K562 (cell line): ENCODE measurements at regions not wholly inside any gene's neighbourhood (a gene's known extent, or its start where the extent isn't known, plus 50 kb on each side); places are given as distances from the start of the nearest gene placed in this dataset.

Experiments used
- ATAC-seq: fragments of 200-7000 bp; cut with Tn5 transposase; 3 replicates; pipeline ENCODE4 v1.9.1; 2020; ENCODE audit warnings: moderate library complexity
- BruUV-seq: library from RNA; stranded (reverse); fragments of 400-500 nt; replicated peaks from 2 replicates; lab custom pipeline; 2021; lab: Mats Ljungman, UMichigan
- CTCF ChIA-PET: fragments of 300-600 bp; formaldehyde crosslinking; extraction: SDS; loops from one replicate; lab custom pipeline; 2021; ENCODE audit warnings: low intra/inter-chr PET ratio; lab: Yijun Ruan, JAX
- POLR2A ChIA-PET: fragments of 300-600, 350-650 bp; sonication (Branson Sonifier 250); formaldehyde crosslinking; extraction: SDS; loops from one replicate; lab custom pipeline; 2021; ENCODE audit warnings: antibody characterized with exemption, inconsistent platforms; lab: Yijun Ruan, JAX
- DNase-seq, 4 experiments: peaks; one replicate each; pipeline versions ENCODE4 v3.0.0 to v3.0.0-alpha.2; 2011 to 2018; ENCODE audit warnings: low spot score in 3 of 4, mixed read lengths in 3 of 4; ENCODE audit errors: extremely low read depth in 1 of 4
- FAIRE-seq: peaks from 2 replicates; lab custom pipeline; 2011; peaks lifted over from hg19 to GRCh38; lab: Jason Lieb, UNC
- H2AFZ ChIP-seq: 2 replicates; pipeline ENCODE4 v1.6.0; 2011; ENCODE audit warnings: low read depth, low read length, control low read depth, inconsistent platforms
- H3K27ac ChIP-seq: fragments of 200-600 bp; 3 replicates; pipeline ENCODE4 v1.8.0; 2011; ENCODE audit warnings: low read depth, mild to moderate bottlenecking, control low read depth, inconsistent platforms, low read length, moderate library complexity, mixed read lengths; ENCODE audit errors: extremely low read depth
- H3K27me3 ChIP-seq, 2 experiments: fragments of 300-600 bp in 1 of 2; 2 replicates in 1 of 2; 3 replicates in 1 of 2; pipeline versions ENCODE4 v1.6.0 to v1.8.0; 2011; ENCODE audit warnings: inconsistent platforms in 2 of 2, low read length in 2 of 2, mild to moderate bottlenecking in 1 of 2, mixed read lengths in 1 of 2, moderate library complexity in 1 of 2; ENCODE audit not compliant: control insufficient read depth in 2 of 2, insufficient read depth in 2 of 2
- H3K36me3 ChIP-seq: fragments of 300-600 bp; 3 replicates; pipeline ENCODE4 v1.8.0; 2011; ENCODE audit warnings: mild to moderate bottlenecking, low read length, inconsistent platforms; ENCODE audit not compliant: control insufficient read depth, insufficient read depth
- H3K4me1 ChIP-seq, 2 experiments: fragments of 200-600 bp in 1 of 2; replicated peaks in 1 of 2; 2 replicates in 1 of 2; 3 replicates in 1 of 2; pipeline versions ENCODE4 v1.5.1 to v1.8.0; 2011; ENCODE audit warnings: inconsistent platforms in 2 of 2, low read length in 2 of 2, mild to moderate bottlenecking in 1 of 2, mixed read lengths in 1 of 2, moderate library complexity in 1 of 2; ENCODE audit not compliant: control insufficient read depth in 2 of 2, insufficient read depth in 2 of 2
- H3K4me2 ChIP-seq: 2 replicates; pipeline ENCODE4 v1.6.1; 2011; ENCODE audit warnings: low read length, control low read depth, inconsistent platforms, mixed read lengths; ENCODE audit not compliant: insufficient read depth
- H3K4me3 ChIP-seq: fragments of 200-600 bp; sonication (generic), shearing (Covaris generic); 2 replicates; pipeline ENCODE4 v1.5.1; 2016; ENCODE audit warnings: control low read depth, inconsistent platforms
- H3K79me2 ChIP-seq: fragments of 200-600 bp; 3 replicates; pipeline ENCODE4 v1.8.0; 2011; ENCODE audit warnings: low read length, inconsistent platforms; ENCODE audit not compliant: control insufficient read depth, insufficient read depth
- H3K9ac ChIP-seq, 2 experiments: 2 replicates each; pipeline versions ENCODE4 v1.6.0 to v1.6.1; 2011; ENCODE audit warnings: low read depth in 2 of 2, low read length in 2 of 2, control low read depth in 1 of 2, inconsistent platforms in 1 of 2, mild to moderate bottlenecking in 1 of 2, mixed read lengths in 1 of 2; ENCODE audit not compliant: insufficient read depth in 1 of 2
- H3K9me1 ChIP-seq: one replicate; pipeline ENCODE4 v1.6.0; 2011; ENCODE audit warnings: inconsistent platforms, mild to moderate bottlenecking, low read length, moderate library complexity; ENCODE audit not compliant: control insufficient read depth, insufficient read depth
- H3K9me3 ChIP-seq: replicated peaks from 2 replicates; pipeline ENCODE4 v1.5.1; 2011; ENCODE audit warnings: low read depth, low read length, inconsistent platforms; ENCODE audit not compliant: control insufficient read depth, insufficient read depth
- H4K20me1 ChIP-seq: replicated peaks from 2 replicates; pipeline ENCODE4 v1.6.1; 2011; ENCODE audit warnings: low read length, inconsistent platforms, mixed read lengths; ENCODE audit not compliant: control insufficient read depth, insufficient read depth
- CHCHD3 ChIP-seq: fragments of 250-450 bp; sonication (Bioruptor Pico); IDR thresholded peaks from 2 replicates; pipeline ENCODE4 v2.1.2; 2022; ENCODE audit warnings: mild to moderate bottlenecking
- CSDE1 ChIP-seq, 2 experiments: fragments of 450-650 bp; IDR thresholded peaks; 2 replicates each; pipeline ENCODE4 v1.6.1; 2016; ENCODE audit warnings: mild to moderate bottlenecking in 1 of 2
- DIDO1 ChIP-seq: fragments of 450-650 bp; IDR thresholded peaks from 2 replicates; pipeline ENCODE4 v1.6.1; 2016; ENCODE audit warnings: low read depth, missing biosample characterization, missing genetic modification characterization
- ELK1 ChIP-seq: sonication (generic); formaldehyde crosslinking; IDR thresholded peaks from 2 replicates; pipeline ENCODE4 v1.8.1; 2022; ENCODE audit warnings: missing genetic modification reagents
- ESRRA ChIP-seq: fragments of 450-650 bp; IDR thresholded peaks from 2 replicates; pipeline ENCODE4 v1.6.1; 2014; ENCODE audit warnings: low read depth, mild to moderate bottlenecking, moderate library complexity, borderline replicate concordance
- FOXP1 ChIP-seq: sonication (generic); formaldehyde crosslinking; IDR thresholded peaks from 2 replicates; pipeline ENCODE4 v1.8.0; 2022; ENCODE audit warnings: mild to moderate bottlenecking, missing genetic modification reagents
- MED1 ChIP-seq: sonication (generic); formaldehyde crosslinking; IDR thresholded peaks from 2 replicates; pipeline ENCODE4 v1.8.1; 2023; ENCODE audit warnings: missing genetic modification reagents, borderline replicate concordance
- MIER1 ChIP-seq: fragments of 450-650 bp; IDR thresholded peaks from 2 replicates; pipeline ENCODE4 v1.6.1; 2016; ENCODE audit warnings: antibody characterized with exemption, mild to moderate bottlenecking, low read depth
- NONO ChIP-seq, 2 experiments: fragments of 200-400 bp in 1 of 2; fragments of 450-650 bp in 1 of 2; formaldehyde crosslinking in 1 of 2; IDR thresholded peaks; 2 replicates each; pipeline ENCODE4 v1.6.1; 2017; ENCODE audit warnings: low read depth in 2 of 2, mild to moderate bottlenecking in 2 of 2, moderate library complexity in 2 of 2, low read length in 1 of 2
- PCBP2 ChIP-seq: fragments of 200-400 bp; formaldehyde crosslinking; IDR thresholded peaks from 2 replicates; pipeline ENCODE4 v1.6.1; 2018; ENCODE audit warnings: low read length, low read depth, mild to moderate bottlenecking, moderate library complexity; ENCODE audit not compliant: poor library complexity, severe bottlenecking
- TAF7 ChIP-seq: fragments of 450-650 bp; IDR thresholded peaks from 2 replicates; pipeline ENCODE4 v1.6.1; 2016; ENCODE audit warnings: missing genetic modification characterization, missing compliant biosample characterization
- TBL1XR1 ChIP-seq, 2 experiments: IDR thresholded peaks; 2 replicates each; pipeline ENCODE4 v1.6.1; 2012; ENCODE audit warnings: improper control_type of control experiment in 2 of 2, low read length in 2 of 2, mild to moderate bottlenecking in 1 of 2
- TFAM ChIP-seq: fragments of 250-450 bp; sonication (Bioruptor Pico); conservative IDR thresholded peaks from 2 replicates; pipeline ENCODE4 v1.5.0; 2021; ENCODE audit warnings: mild to moderate bottlenecking, moderate library complexity
- ZC3H4 ChIP-seq: sonication (generic); formaldehyde crosslinking; IDR thresholded peaks from 2 replicates; pipeline ENCODE4 v1.9.0; 2021; ENCODE audit warnings: missing genetic modification reagents, borderline replicate concordance
- WGBS: fragments of 100-300 bp; shearing (Covaris generic); methylation state at CpG from one replicate; pipeline ENCODE4 v1.1.6; 2016; ENCODE audit warnings: low coverage, mixed read lengths; ENCODE audit not compliant: insufficient coverage; ENCODE audit errors: missing lambda C conversion rate; 5-methylcytosine and 5-hydroxymethylcytosine counted together
- in situ Hi-C: fragments of 300-500 bp; cut with MboI; formaldehyde crosslinking; loops from 4 replicates; pipeline ENCODE4 v1.15.0; 2018; ENCODE audit warnings: inconsistent platforms, mixed read lengths
- intact Hi-C: fragments of 100-400 bp; cut with micrococcal nuclease; formaldehyde crosslinking; loops from 2 replicates; pipeline ENCODE4 v1.14.2; 2022
- TF ChIP-seq, protein P1 (sequence below): sonication (generic); IDR thresholded peaks from 2 replicates; pipeline ENCODE4 v1.6.1; 2016
- TF ChIP-seq, protein P2 (sequence below): fragments of 450-650 bp; IDR thresholded peaks from 2 replicates; pipeline ENCODE4 v1.7.0; 2016; ENCODE audit warnings: borderline replicate concordance
- TF ChIP-seq, protein P3 (sequence below): fragments of 250-450 bp; sonication (Bioruptor Pico); IDR thresholded peaks from 2 replicates; pipeline ENCODE4 v1.8.0; 2022; ENCODE audit warnings: inconsistent platforms, mild to moderate bottlenecking, moderate library complexity, borderline replicate concordance

DNA sequence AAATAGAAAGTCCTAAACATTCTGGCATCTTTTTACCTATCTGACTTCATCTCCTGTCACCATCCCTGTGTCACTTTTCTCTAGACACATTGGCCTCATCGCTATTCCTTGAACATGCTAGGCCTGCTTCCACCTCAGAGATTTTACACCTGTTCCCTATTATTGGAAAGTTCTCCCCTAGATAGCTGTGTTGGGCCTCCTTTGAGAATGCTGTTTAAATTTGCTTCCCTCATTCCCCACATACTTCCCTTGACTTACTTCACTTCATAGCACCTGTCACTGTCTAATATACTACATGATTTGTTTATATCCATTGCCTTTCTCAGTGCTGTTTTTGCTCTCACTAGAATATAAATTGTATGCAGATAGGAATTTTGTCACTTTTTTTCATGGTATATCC lies 317.0 kb upstream of the GCFC2 start:
- H3K36me3 ChIP-seq = peaks cover 4% of the 10 kb centered on the region; the same call in 1 of the 3 replicates
- H3K9ac ChIP-seq = no peak overlapping the region
- intact Hi-C loops = no loop called here
- in situ Hi-C loops = no loop called here
- H3K79me2 ChIP-seq = no peaks in the 10 kb centered on the region
- no peaks in the 10 kb centered on the region for H3K9me3 ChIP-seq
- no peak overlapping the region for H2AFZ ChIP-seq
- H3K27ac ChIP-seq = no peak overlapping the region
- H3K4me3 ChIP-seq = no peak overlapping the region
- no peaks in the 10 kb centered on the region for H3K27me3 ChIP-seq
- DNase-seq = no peak
- CTCF ChIA-PET = no interaction called here
- FAIRE-seq = no peak
- no TSS peak for BruUV-seq
- ATAC-seq = no peak
- no peaks in the 10 kb centered on the region for H4K20me1 ChIP-seq
- POLR2A ChIA-PET = no interaction called here
- H3K4me2 ChIP-seq = no peak overlapping the region
- H3K9me1 ChIP-seq = no peaks in the 10 kb centered on the region
- WGBS = 29% methylated on average over 1 of the region's 1 CpG
- H3K4me1 ChIP-seq = no peaks in the 10 kb centered on the region
- TF ChIP-seq CSDE1 (IDR thresholded peaks at IDR 0.05) (no peak), TFAM (no peak), FOXP1 (no peak), TBL1XR1 (IDR thresholded peaks at IDR 0.05; ENCODE audit: low read length in 2 of 2) (no peak), PCBP2 (no peak), NONO (IDR thresholded peaks at IDR 0.05; ENCODE audit: low read depth in 2 of 2, low read length in 1 of 2) (no peak), MED1 (no peak), TAF7 (tag) (no peak), ZC3H4 (CRISPR knock-in tag) (no peak), DIDO1 (tag) (no peak), MIER1 (no peak), ESRRA (no peak), ELK1 (CRISPR knock-in tag) (no peak), CHCHD3 (CRISPR knock-in tag) (no peak)
- TF ChIP-seq, protein P1, sequence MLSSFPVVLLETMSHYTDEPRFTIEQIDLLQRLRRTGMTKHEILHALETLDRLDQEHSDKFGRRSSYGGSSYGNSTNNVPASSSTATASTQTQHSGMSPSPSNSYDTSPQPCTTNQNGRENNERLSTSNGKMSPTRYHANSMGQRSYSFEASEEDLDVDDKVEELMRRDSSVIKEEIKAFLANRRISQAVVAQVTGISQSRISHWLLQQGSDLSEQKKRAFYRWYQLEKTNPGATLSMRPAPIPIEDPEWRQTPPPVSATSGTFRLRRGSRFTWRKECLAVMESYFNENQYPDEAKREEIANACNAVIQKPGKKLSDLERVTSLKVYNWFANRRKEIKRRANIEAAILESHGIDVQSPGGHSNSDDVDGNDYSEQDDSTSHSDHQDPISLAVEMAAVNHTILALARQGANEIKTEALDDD = no peak
- TF ChIP-seq, protein P2, sequence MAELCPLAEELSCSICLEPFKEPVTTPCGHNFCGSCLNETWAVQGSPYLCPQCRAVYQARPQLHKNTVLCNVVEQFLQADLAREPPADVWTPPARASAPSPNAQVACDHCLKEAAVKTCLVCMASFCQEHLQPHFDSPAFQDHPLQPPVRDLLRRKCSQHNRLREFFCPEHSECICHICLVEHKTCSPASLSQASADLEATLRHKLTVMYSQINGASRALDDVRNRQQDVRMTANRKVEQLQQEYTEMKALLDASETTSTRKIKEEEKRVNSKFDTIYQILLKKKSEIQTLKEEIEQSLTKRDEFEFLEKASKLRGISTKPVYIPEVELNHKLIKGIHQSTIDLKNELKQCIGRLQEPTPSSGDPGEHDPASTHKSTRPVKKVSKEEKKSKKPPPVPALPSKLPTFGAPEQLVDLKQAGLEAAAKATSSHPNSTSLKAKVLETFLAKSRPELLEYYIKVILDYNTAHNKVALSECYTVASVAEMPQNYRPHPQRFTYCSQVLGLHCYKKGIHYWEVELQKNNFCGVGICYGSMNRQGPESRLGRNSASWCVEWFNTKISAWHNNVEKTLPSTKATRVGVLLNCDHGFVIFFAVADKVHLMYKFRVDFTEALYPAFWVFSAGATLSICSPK = no peak
- TF ChIP-seq, protein P3, sequence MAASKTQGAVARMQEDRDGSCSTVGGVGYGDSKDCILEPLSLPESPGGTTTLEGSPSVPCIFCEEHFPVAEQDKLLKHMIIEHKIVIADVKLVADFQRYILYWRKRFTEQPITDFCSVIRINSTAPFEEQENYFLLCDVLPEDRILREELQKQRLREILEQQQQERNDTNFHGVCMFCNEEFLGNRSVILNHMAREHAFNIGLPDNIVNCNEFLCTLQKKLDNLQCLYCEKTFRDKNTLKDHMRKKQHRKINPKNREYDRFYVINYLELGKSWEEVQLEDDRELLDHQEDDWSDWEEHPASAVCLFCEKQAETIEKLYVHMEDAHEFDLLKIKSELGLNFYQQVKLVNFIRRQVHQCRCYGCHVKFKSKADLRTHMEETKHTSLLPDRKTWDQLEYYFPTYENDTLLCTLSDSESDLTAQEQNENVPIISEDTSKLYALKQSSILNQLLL (CRISPR knock-in tag) = no peak
